Keratinocyte (primary cell): ENCODE measurements at regions not wholly inside any gene's neighbourhood (a gene's known extent, or its start where the extent isn't known, plus 50 kb on each side); places are given as distances from the start of the nearest gene placed in this dataset.
"Not testable (repeated sequence)": the region's sequence is repeated elsewhere in the genome, so short reads cannot be mapped to it uniquely, and the experiment has no call there.

Experiments used
- DNase-seq: peaks from one replicate; pipeline ENCODE4 v3.0.0-alpha.2; 2011; ENCODE audit warnings: low read depth, missing footprints, low spot score
- FAIRE-seq: peaks from 2 replicates; lab custom pipeline; 2011; peaks lifted over from hg19 to GRCh38; lab: Jason Lieb, UNC
- H2AFZ ChIP-seq: 2 replicates; pipeline ENCODE4 v1.6.0; 2012; ENCODE audit warnings: low read length, control low read depth, inconsistent platforms; ENCODE audit not compliant: control insufficient read depth
- H3K27ac ChIP-seq: 2 replicates; pipeline ENCODE4 v1.5.1; 2011; ENCODE audit warnings: low read length; ENCODE audit not compliant: control insufficient read depth, insufficient read depth
- H3K27me3 ChIP-seq: 3 replicates; pipeline ENCODE4 v1.6.0; 2011; ENCODE audit warnings: low read length; ENCODE audit not compliant: control insufficient read depth, insufficient read depth; ENCODE audit errors: extremely low read depth
- H3K36me3 ChIP-seq, 2 experiments: 2 replicates in 1 of 2; 3 replicates in 1 of 2; pipeline ENCODE4 v1.5.1; 2011; ENCODE audit warnings: low read length in 2 of 2, mild to moderate bottlenecking in 1 of 2; ENCODE audit not compliant: control insufficient read depth in 2 of 2, insufficient read depth in 2 of 2; ENCODE audit errors: extremely low read depth in 1 of 2
- H3K4me1 ChIP-seq: 3 replicates; pipeline ENCODE4 v1.5.1; 2011; ENCODE audit warnings: low read length; ENCODE audit not compliant: control insufficient read depth, insufficient read depth; ENCODE audit errors: extremely low read depth
- H3K4me2 ChIP-seq: 3 replicates; pipeline ENCODE4 v1.6.0; 2011; ENCODE audit warnings: low read depth, low read length; ENCODE audit not compliant: control insufficient read depth, insufficient read depth; ENCODE audit errors: extremely low read depth
- H3K4me3 ChIP-seq, 3 experiments: fragments of 200-600 bp in 1 of 3; sonication (generic) in 1 of 3; 2 replicates in 2 of 3; 3 replicates in 1 of 3; pipeline ENCODE4 v1.5.1; 2011 to 2016; ENCODE audit warnings: low read length in 3 of 3, mild to moderate bottlenecking in 3 of 3, control low read depth in 2 of 3, inconsistent platforms in 1 of 3, low read depth in 1 of 3, mixed read lengths in 1 of 3, mixed run types in 1 of 3, moderate library complexity in 1 of 3; ENCODE audit not compliant: control insufficient read depth in 2 of 3, insufficient read depth in 2 of 3; ENCODE audit errors: extremely low read depth in 1 of 3
- H3K79me2 ChIP-seq: 2 replicates; pipeline ENCODE4 v1.6.0; 2012; ENCODE audit warnings: low read length; ENCODE audit not compliant: control insufficient read depth, insufficient read depth
- H3K9ac ChIP-seq: 3 replicates; pipeline ENCODE4 v1.6.0; 2011; ENCODE audit warnings: low read length; ENCODE audit not compliant: control insufficient read depth, insufficient read depth; ENCODE audit errors: extremely low read depth
- H3K9me1 ChIP-seq: 3 replicates; pipeline ENCODE4 v1.6.0; 2011; ENCODE audit warnings: low read length; ENCODE audit not compliant: control insufficient read depth, insufficient read depth; ENCODE audit errors: extremely low read depth
- H3K9me3 ChIP-seq: 2 replicates; pipeline ENCODE4 v1.5.1; 2012; ENCODE audit warnings: low read depth, low read length; ENCODE audit not compliant: control insufficient read depth
- H4K20me1 ChIP-seq: 3 replicates; pipeline ENCODE4 v1.6.0; 2011; ENCODE audit warnings: low read length; ENCODE audit not compliant: control insufficient read depth, insufficient read depth; ENCODE audit errors: extremely low read depth
- EZH2 ChIP-seq: IDR thresholded peaks from one replicate; pipeline ENCODE4 v1.6.1; 2012; ENCODE audit warnings: inconsistent platforms, mild to moderate bottlenecking, low read length, moderate library complexity
- dilution Hi-C: fragments of 300-500 bp; cut with MboI; formaldehyde crosslinking; loops from one replicate; pipeline ENCODE4 v1.7.0; 2020; ENCODE audit warnings: low sequenced_read_pairs; ENCODE audit not compliant: extremely low pct_ligation_motif_present
- TF ChIP-seq, protein P1 (sequence below), 3 experiments: IDR thresholded peaks in 1 of 3; conservative IDR thresholded peaks in 1 of 3; optimal IDR thresholded peaks in 1 of 3; 2 replicates in 2 of 3; 3 replicates in 1 of 3; pipeline versions ENCODE3 to v1.5.1; 2011; ENCODE audit warnings: low read length in 3 of 3, mild to moderate bottlenecking in 3 of 3, moderate library complexity in 2 of 3, control low read depth in 1 of 3, inconsistent platforms in 1 of 3; ENCODE audit not compliant: insufficient read depth in 2 of 3; ENCODE audit errors: extremely low read depth in 1 of 3

DNA sequence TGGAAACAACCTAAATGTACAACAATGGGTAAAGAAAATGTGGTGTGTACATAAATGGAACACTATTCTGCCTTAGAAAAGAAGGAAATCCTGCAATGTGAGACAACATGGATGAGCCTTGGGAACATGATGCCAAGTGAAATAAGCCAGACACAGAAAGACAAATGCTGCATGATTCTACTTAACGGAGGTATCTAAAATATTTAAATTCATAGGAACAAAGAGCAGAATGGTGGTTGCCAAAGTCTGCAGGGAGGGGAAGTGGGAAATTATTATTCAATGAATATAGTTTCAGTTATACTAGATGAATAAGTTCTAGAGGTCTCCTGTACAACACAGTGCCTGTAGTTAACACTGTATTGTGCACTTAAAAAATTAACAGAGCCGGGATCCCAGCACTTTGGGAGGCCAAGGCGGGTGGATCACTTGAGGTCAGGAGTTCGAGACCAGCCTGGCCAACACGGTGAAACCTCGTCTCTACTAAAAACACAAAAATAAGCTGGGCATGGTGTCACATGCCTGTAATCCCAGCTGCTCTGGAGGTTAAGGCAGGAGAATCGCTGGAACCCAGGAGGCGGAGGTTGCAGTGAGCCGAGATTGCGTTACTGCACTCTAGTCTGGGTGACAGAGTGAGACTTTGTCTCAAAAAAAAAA lies 71.4 kb upstream of the SNX9 start:
- Histone ChIP-seq H4K20me1 (no peaks in the 10 kb centered on the region), H3K9me3 (no peaks in the 10 kb centered on the region), H3K4me1 (peaks cover 4% of the 10 kb centered on the region), H3K9me1 (no peaks in the 10 kb centered on the region), H3K27me3 (no peaks in the 10 kb centered on the region), H3K27ac (no peak overlapping the region), H2AFZ (no peak overlapping the region), H3K4me3 (no peak overlapping the region), H3K4me2 (no peak overlapping the region), H3K36me3 (no peaks in the 10 kb centered on the region), H3K9ac (no peak overlapping the region), H3K79me2 (no peaks in the 10 kb centered on the region)
- DNase-seq (no peak), FAIRE-seq (no peak)
- TF ChIP-seq EZH2 = no peak
- TF ChIP-seq, protein P1, sequence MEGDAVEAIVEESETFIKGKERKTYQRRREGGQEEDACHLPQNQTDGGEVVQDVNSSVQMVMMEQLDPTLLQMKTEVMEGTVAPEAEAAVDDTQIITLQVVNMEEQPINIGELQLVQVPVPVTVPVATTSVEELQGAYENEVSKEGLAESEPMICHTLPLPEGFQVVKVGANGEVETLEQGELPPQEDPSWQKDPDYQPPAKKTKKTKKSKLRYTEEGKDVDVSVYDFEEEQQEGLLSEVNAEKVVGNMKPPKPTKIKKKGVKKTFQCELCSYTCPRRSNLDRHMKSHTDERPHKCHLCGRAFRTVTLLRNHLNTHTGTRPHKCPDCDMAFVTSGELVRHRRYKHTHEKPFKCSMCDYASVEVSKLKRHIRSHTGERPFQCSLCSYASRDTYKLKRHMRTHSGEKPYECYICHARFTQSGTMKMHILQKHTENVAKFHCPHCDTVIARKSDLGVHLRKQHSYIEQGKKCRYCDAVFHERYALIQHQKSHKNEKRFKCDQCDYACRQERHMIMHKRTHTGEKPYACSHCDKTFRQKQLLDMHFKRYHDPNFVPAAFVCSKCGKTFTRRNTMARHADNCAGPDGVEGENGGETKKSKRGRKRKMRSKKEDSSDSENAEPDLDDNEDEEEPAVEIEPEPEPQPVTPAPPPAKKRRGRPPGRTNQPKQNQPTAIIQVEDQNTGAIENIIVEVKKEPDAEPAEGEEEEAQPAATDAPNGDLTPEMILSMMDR (optimal IDR thresholded peaks at IDR 0.05 in 1 of 3, IDR thresholded peaks at IDR 0.05 in 1 of 3, conservative IDR thresholded peaks at IDR 0.05 in 1 of 3; ENCODE audit: extremely low read depth in 1 of 3, insufficient read depth in 2 of 3, low read length in 3 of 3) = no peak
- dilution Hi-C loops = no loop called here

DNA sequence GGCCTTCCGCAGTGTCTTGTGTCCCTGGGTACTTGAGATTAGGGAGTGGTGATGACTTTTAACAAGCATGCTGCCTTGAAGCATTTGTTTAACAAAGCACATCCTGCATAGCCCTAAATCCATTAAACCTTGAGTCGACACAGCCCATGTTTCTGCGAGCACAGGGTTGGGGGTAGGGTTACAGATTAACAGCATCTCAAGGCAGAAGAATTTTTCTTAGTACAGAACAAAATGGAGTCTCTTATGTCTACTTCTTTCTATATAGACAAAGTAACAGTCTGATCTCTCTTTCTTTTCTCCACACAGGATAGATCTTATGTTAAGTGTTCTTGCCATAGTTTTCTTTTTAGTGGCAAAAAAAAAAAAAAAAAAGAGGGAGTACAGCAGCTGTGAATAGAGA lies 70.2 kb upstream of the SNX9 start:
- H3K27me3 ChIP-seq, H3K4me1 ChIP-seq, H4K20me1 ChIP-seq, H3K9me1 ChIP-seq, H3K27ac ChIP-seq, H3K79me2 ChIP-seq, FAIRE-seq, DNase-seq, H3K9ac ChIP-seq, H2AFZ ChIP-seq, H3K36me3 ChIP-seq, H3K4me2 ChIP-seq, H3K9me3 ChIP-seq, H3K4me3 ChIP-seq, dilution Hi-C loops: not testable (repeated sequence)

DNA sequence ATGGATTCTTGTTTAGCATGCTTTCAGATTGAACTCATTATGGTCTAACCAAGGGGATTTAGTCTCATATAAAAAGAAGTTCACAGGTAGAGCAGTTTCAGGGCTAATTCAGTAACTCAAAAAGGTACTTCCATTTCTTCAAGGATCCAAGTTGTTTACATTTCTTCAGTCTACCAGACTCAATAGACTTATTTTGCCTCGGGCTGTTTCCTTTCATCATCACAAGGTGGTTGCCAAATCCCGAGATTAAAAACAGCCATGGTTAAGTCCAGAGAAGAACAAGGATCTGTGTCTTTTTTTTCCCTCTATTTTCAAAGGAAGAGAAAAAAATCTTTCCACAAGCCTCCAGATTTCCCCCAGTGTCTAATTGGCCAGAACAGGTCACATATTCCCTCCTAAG lies 69.8 kb upstream of the SNX9 start:
- Histone ChIP-seq H3K27ac (no peak overlapping the region), H3K27me3 (no peaks in the 10 kb centered on the region), H3K4me3 (no peak overlapping the region), H3K4me2 (no peak overlapping the region), H3K9me1 (no peaks in the 10 kb centered on the region), H4K20me1 (no peaks in the 10 kb centered on the region), H2AFZ (no peak overlapping the region), H3K4me1 (peaks cover 6% of the 10 kb centered on the region), H3K79me2 (no peaks in the 10 kb centered on the region), H3K36me3 (no peaks in the 10 kb centered on the region), H3K9ac (no peak overlapping the region), H3K9me3 (no peaks in the 10 kb centered on the region)
- TF ChIP-seq EZH2 = no peak
- TF ChIP-seq, protein P1 (optimal IDR thresholded peaks at IDR 0.05 in 1 of 3, IDR thresholded peaks at IDR 0.05 in 1 of 3, conservative IDR thresholded peaks at IDR 0.05 in 1 of 3; ENCODE audit: extremely low read depth in 1 of 3, insufficient read depth in 2 of 3, low read length in 3 of 3) = no peak
- dilution Hi-C loops = no loop called here
- FAIRE-seq (no peak), DNase-seq (no peak)

DNA sequence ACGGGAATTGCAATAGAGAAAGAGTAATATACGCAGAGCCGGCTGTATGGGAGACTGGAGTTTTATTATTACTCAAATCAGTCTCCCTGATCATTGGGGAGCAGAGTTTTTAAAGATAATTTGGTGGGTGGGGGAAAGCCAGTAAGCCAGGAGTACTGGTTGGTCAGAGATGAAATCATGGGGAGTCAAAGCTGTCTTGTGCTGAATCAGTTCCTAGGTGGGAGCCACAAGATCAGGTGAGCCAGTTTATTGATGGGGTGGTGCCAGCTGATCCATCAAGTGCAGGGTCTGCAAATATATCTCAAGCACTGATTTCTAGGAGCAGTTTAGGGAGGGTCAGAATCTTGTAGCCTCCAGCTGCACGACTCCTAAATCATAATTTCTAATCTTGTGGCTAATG lies 69.2 kb upstream of the SNX9 start:
- FAIRE-seq, H2AFZ ChIP-seq, H4K20me1 ChIP-seq, H3K27ac ChIP-seq, H3K36me3 ChIP-seq, dilution Hi-C loops, H3K79me2 ChIP-seq, H3K4me3 ChIP-seq, H3K4me1 ChIP-seq, H3K9me3 ChIP-seq, H3K9ac ChIP-seq, H3K27me3 ChIP-seq, H3K9me1 ChIP-seq, DNase-seq, H3K4me2 ChIP-seq: not testable (repeated sequence)
